Endothelial cell of umbilical vein (primary cell): ENCODE measurements at regions not wholly inside any gene's neighbourhood (a gene's known extent, or its start where the extent isn't known, plus 50 kb on each side); places are given as distances from the start of the nearest gene placed in this dataset.

ENCODE experiments used
- BruUV-seq: library from RNA; stranded (reverse); fragments of 400-500 nt; replicated peaks from 2 replicates; lab custom pipeline; 2021; lab: Mats Ljungman, UMichigan
- CTCF ChIA-PET: fragments of 300-600, 350-600 bp; sonication (Branson Sonifier 250); formaldehyde crosslinking; loops from one replicate; lab custom pipeline; 2021; ENCODE audit warnings: antibody characterized with exemption, inconsistent platforms; lab: Charles Lee
- POLR2A ChIA-PET: fragments of 300-600, 350-600 bp; sonication (Branson Sonifier 250); formaldehyde crosslinking; loops from one replicate; lab custom pipeline; 2021; ENCODE audit warnings: antibody characterized with exemption, inconsistent platforms; lab: Charles Lee
- DNase-seq: peaks from one replicate; pipeline ENCODE4 v3.0.0-alpha.2; 2011; ENCODE audit warnings: low read depth, low spot score
- FAIRE-seq: peaks from 2 replicates; lab custom pipeline; 2011; peaks lifted over from hg19 to GRCh38; lab: Jason Lieb, UNC
- H2AFZ ChIP-seq: 2 replicates; pipeline ENCODE4 v1.6.0; 2012; ENCODE audit warnings: low read depth, low read length, control low read depth, inconsistent platforms
- H3K27ac ChIP-seq: 2 replicates; pipeline ENCODE4 v1.5.1; 2011; ENCODE audit warnings: low read depth, mild to moderate bottlenecking, control low read depth, low read length, moderate library complexity; ENCODE audit not compliant: insufficient read depth
- H3K27me3 ChIP-seq, 2 experiments: 2 replicates each; pipeline versions ENCODE4 v1.6.0 to v1.6.1; 2011; ENCODE audit warnings: low read length in 2 of 2, mixed read lengths in 1 of 2; ENCODE audit not compliant: control insufficient read depth in 2 of 2, insufficient read depth in 2 of 2
- H3K36me3 ChIP-seq, 2 experiments: 2 replicates in 1 of 2; 3 replicates in 1 of 2; pipeline ENCODE4 v1.5.1; 2011; ENCODE audit warnings: low read length in 2 of 2, mild to moderate bottlenecking in 1 of 2, moderate library complexity in 1 of 2; ENCODE audit not compliant: control insufficient read depth in 2 of 2, insufficient read depth in 2 of 2; ENCODE audit errors: extremely low read depth in 1 of 2
- H3K4me1 ChIP-seq: 3 replicates; pipeline ENCODE4 v1.5.1; 2011; ENCODE audit warnings: mild to moderate bottlenecking, low read length; ENCODE audit not compliant: control insufficient read depth, insufficient read depth; ENCODE audit errors: extremely low read depth
- H3K4me2 ChIP-seq: 2 replicates; pipeline ENCODE4 v1.6.1; 2011; ENCODE audit warnings: low read length, control low read depth, mixed read lengths; ENCODE audit not compliant: insufficient read depth
- H3K4me3 ChIP-seq, 3 experiments: fragments of 200-600 bp in 1 of 3; sonication (generic), shearing (Covaris generic) in 1 of 3; replicated peaks in 1 of 3; 2 replicates each; pipeline ENCODE4 v1.5.1; 2011 to 2016; ENCODE audit warnings: control low read depth in 3 of 3, low read length in 3 of 3, mild to moderate bottlenecking in 2 of 3, inconsistent platforms in 1 of 3, low read depth in 1 of 3, moderate library complexity in 1 of 3; ENCODE audit not compliant: insufficient read depth in 1 of 3
- H3K79me2 ChIP-seq: 2 replicates; pipeline ENCODE4 v1.6.0; 2012; ENCODE audit warnings: low read length, inconsistent platforms; ENCODE audit not compliant: control insufficient read depth, insufficient read depth
- H3K9ac ChIP-seq: replicated peaks from 2 replicates; pipeline ENCODE3; 2011; ENCODE audit warnings: low read length, control low read depth; ENCODE audit not compliant: insufficient read depth; ENCODE audit errors: extremely low read depth
- H3K9me1 ChIP-seq: replicated peaks from 3 replicates; pipeline ENCODE4 v1.6.0; 2011; ENCODE audit warnings: mild to moderate bottlenecking, low read length; ENCODE audit not compliant: control insufficient read depth, insufficient read depth; ENCODE audit errors: extremely low read depth
- H3K9me3 ChIP-seq: replicated peaks from 2 replicates; pipeline ENCODE4 v1.5.1; 2012; ENCODE audit warnings: low read length, inconsistent platforms; ENCODE audit not compliant: control insufficient read depth, insufficient read depth
- H4K20me1 ChIP-seq: replicated peaks from 2 replicates; pipeline ENCODE3; 2011; ENCODE audit warnings: mild to moderate bottlenecking, low read length; ENCODE audit not compliant: control insufficient read depth, insufficient read depth; ENCODE audit errors: extremely low read depth
- CTCF ChIP-seq, 2 donors: IDR thresholded peaks; 1 replicate in 1 of 2; 2 replicates in 1 of 2; pipeline ENCODE4 v1.5.1; 2011; ENCODE audit warnings: low read length in 2 of 2, mild to moderate bottlenecking in 2 of 2, moderate library complexity in 2 of 2, control low read depth in 1 of 2, inconsistent platforms in 1 of 2, low read depth in 1 of 2; ENCODE audit not compliant: insufficient read depth in 1 of 2; ENCODE audit errors: extremely low read depth in 1 of 2
- EZH2 ChIP-seq: IDR thresholded peaks from 2 replicates; pipeline ENCODE4 v1.6.1; 2012; ENCODE audit warnings: borderline replicate concordance, low read depth, mild to moderate bottlenecking, moderate library complexity, low read length, inconsistent platforms; ENCODE audit not compliant: severe bottlenecking
- FOS ChIP-seq: IDR thresholded peaks from 2 replicates; pipeline ENCODE4 v1.6.1; 2011; ENCODE audit warnings: mild to moderate bottlenecking, low read length, moderate library complexity, borderline replicate concordance; ENCODE audit not compliant: insufficient read depth
- GATA2 ChIP-seq: IDR thresholded peaks from 2 replicates; pipeline ENCODE4 v1.7.0; 2011; ENCODE audit warnings: low read depth, mild to moderate bottlenecking, moderate library complexity, mixed read lengths, low read length; ENCODE audit not compliant: insufficient read length, insufficient read depth
- JUN ChIP-seq: IDR thresholded peaks from 2 replicates; pipeline ENCODE4 v1.6.1; 2011; ENCODE audit warnings: borderline replicate concordance, low read depth; ENCODE audit not compliant: insufficient read length, insufficient read depth
- MAX ChIP-seq: IDR thresholded peaks from 2 replicates; pipeline ENCODE4 v1.6.1; 2011; ENCODE audit not compliant: insufficient read depth, insufficient read length
- MYC ChIP-seq: IDR thresholded peaks from one replicate; pipeline ENCODE4 v1.6.1; 2011; ENCODE audit warnings: mild to moderate bottlenecking, low read depth, low read length
- POLR2A ChIP-seq: IDR thresholded peaks from 2 replicates; pipeline ENCODE4 v1.6.1; 2012; ENCODE audit warnings: low read depth, mild to moderate bottlenecking, control low read depth, low read length
- POLR2AphosphoS5 ChIP-seq: IDR thresholded peaks from 2 replicates; pipeline ENCODE4 v1.6.1; 2012; ENCODE audit warnings: low read depth, mild to moderate bottlenecking, control low read depth, low read length, moderate library complexity; ENCODE audit not compliant: insufficient read depth
- dilution Hi-C: fragments of 300-500 bp; cut with MboI; formaldehyde crosslinking; loops from one replicate; pipeline ENCODE4 v1.15.0; 2019; ENCODE audit warnings: low sequenced_read_pairs; ENCODE audit not compliant: extremely low pct_ligation_motif_present
- intact Hi-C: fragments of 100-400 bp; cut with micrococcal nuclease; formaldehyde crosslinking; loops from one replicate; pipeline ENCODE4 v1.10.0; 2022

GRCh38 chr7:19565602-19566001 lies 143.2 kb downstream of the POLR1F start:
- no peaks in the 10 kb centered on the region for H3K9me1 ChIP-seq
- DNase-seq (no peak), FAIRE-seq (no peak)
- ChIA-PET CTCF (no interaction called here), POLR2A (no interaction called here)
- H3K27me3 ChIP-seq = no peaks in the 10 kb centered on the region
- no peak overlapping the region for H2AFZ ChIP-seq
- no TSS peak for BruUV-seq
- H3K9ac ChIP-seq = no peak overlapping the region
- no peaks in the 10 kb centered on the region for H4K20me1 ChIP-seq
- H3K4me3 ChIP-seq = no peak overlapping the region
- intact Hi-C loops = no loop called here
- H3K4me1 ChIP-seq = no peaks in the 10 kb centered on the region
- H3K36me3 ChIP-seq = no peaks in the 10 kb centered on the region
- dilution Hi-C loops = no loop called here
- TF ChIP-seq JUN (no peak), POLR2A (no peak), FOS (no peak), CTCF (IDR thresholded peaks at IDR 0.05; ENCODE audit: extremely low read depth in 1 of 2, insufficient read depth in 1 of 2, low read depth in 1 of 2, low read length in 2 of 2) (no peak), MAX (no peak), MYC (no peak), GATA2 (no peak), POLR2AphosphoS5 (no peak), EZH2 (no peak)
- H3K9me3 ChIP-seq = no peaks in the 10 kb centered on the region
- H3K79me2 ChIP-seq = no peaks in the 10 kb centered on the region
- H3K27ac ChIP-seq = no peak overlapping the region
- H3K4me2 ChIP-seq = no peak overlapping the region
